ENCODE measurements at regions not wholly inside any gene's neighbourhood (a gene's known extent, or its start where the extent isn't known, plus 50 kb on each side); places are given as distances from the start of the nearest gene placed in this dataset.
A peak's percentile ranks its signal among the peaks of the same experiment; 100 is the strongest.
"Not testable (repeated sequence)": the region's sequence is repeated elsewhere in the genome, so short reads cannot be mapped to it uniquely, and the experiment has no call there.

GRCh38 chr4:159939681-159940080, 836.8 kb downstream of the RAPGEF2 start:
- not testable (repeated sequence) for H3K79me1 ChIP-seq (ENCODE audit: low read length); H2BK5ac ChIP-seq (ENCODE audit: low read depth, low read length, poor library complexity); H3K27me3 ChIP-seq (ENCODE audit: insufficient read depth, low read length); H3K4me2 ChIP-seq (ENCODE audit: low read length); DNase-seq; H4K91ac ChIP-seq (ENCODE audit: low read depth, low read length); H2AK5ac ChIP-seq (ENCODE audit: low read length); H3K18ac ChIP-seq (ENCODE audit: low read length); H3K14ac ChIP-seq (ENCODE audit: low read length); H4K12ac ChIP-seq (ENCODE audit: low read depth, low read length); H3K4me3 ChIP-seq (ENCODE audit: low read depth, low read length); H3K9me3 ChIP-seq (ENCODE audit: insufficient read depth, low read depth, low read length); H3K9ac ChIP-seq (ENCODE audit: low read length); H2BK12ac ChIP-seq (ENCODE audit: low read length); H3K4me1 ChIP-seq (ENCODE audit: control insufficient read depth in 1 of 2, insufficient read depth in 2 of 2, low read length in 2 of 2); H3K27ac ChIP-seq (ENCODE audit: low read depth, low read length); H3K36me3 ChIP-seq (ENCODE audit: control insufficient read depth in 1 of 2, insufficient read depth in 2 of 2, low read length in 2 of 2); H2BK120ac ChIP-seq (ENCODE audit: insufficient read depth, low read length, poor library complexity); H3K23ac ChIP-seq (ENCODE audit: low read length); H4K8ac ChIP-seq (ENCODE audit: low read depth, low read length); H2AFZ ChIP-seq (ENCODE audit: insufficient read depth, low read length, poor library complexity); H3K4ac ChIP-seq (ENCODE audit: low read depth, low read length); H3K79me2 ChIP-seq (ENCODE audit: control insufficient read depth, insufficient read depth, low read length, poor library complexity)
- no CpG with 5 or more reads among the region's 25 CpGs for WGBS (ENCODE audit: extremely low coverage, insufficient coverage, insufficient read length)

GRCh38 chr4:159941076-159941475, 838.2 kb downstream of the RAPGEF2 start:
- no peak overlapping the region for H4K91ac ChIP-seq (ENCODE audit: low read depth, low read length)
- H3K27me3 ChIP-seq (ENCODE audit: insufficient read depth, low read length) = no peaks in the 10 kb centered on the region
- no peak overlapping the region for H4K12ac ChIP-seq (ENCODE audit: low read depth, low read length)
- no peak overlapping the region for H3K23ac ChIP-seq (ENCODE audit: low read length)
- H3K9ac ChIP-seq (ENCODE audit: low read length) = no peak overlapping the region
- no peak overlapping the region for H3K14ac ChIP-seq (ENCODE audit: low read length)
- no peak overlapping the region for H3K18ac ChIP-seq (ENCODE audit: low read length)
- no peak for DNase-seq
- H3K4me3 ChIP-seq (ENCODE audit: low read depth, low read length) = no peak overlapping the region
- no peak overlapping the region for H3K27ac ChIP-seq (ENCODE audit: low read depth, low read length)
- no peaks in the 10 kb centered on the region for H3K79me1 ChIP-seq (ENCODE audit: low read length)
- H2BK12ac ChIP-seq (ENCODE audit: low read length) = no peak overlapping the region
- WGBS (ENCODE audit: extremely low coverage, insufficient coverage, insufficient read length) = no CpG with 5 or more reads among the region's 3 CpGs
- H2AFZ ChIP-seq (ENCODE audit: insufficient read depth, low read length, poor library complexity) = no peak overlapping the region
- no peaks in the 10 kb centered on the region for H3K36me3 ChIP-seq (ENCODE audit: control insufficient read depth in 1 of 2, insufficient read depth in 2 of 2, low read length in 2 of 2)
- H2BK120ac ChIP-seq (ENCODE audit: insufficient read depth, low read length, poor library complexity) = no peak overlapping the region
- H2AK5ac ChIP-seq (ENCODE audit: low read length) = no peak overlapping the region
- H3K79me2 ChIP-seq (ENCODE audit: control insufficient read depth, insufficient read depth, low read length, poor library complexity) = no peaks in the 10 kb centered on the region
- no peak overlapping the region for H3K4me2 ChIP-seq (ENCODE audit: low read length)
- no peak overlapping the region for H3K4ac ChIP-seq (ENCODE audit: low read depth, low read length)
- no peaks in the 10 kb centered on the region for H3K9me3 ChIP-seq (ENCODE audit: insufficient read depth, low read depth, low read length)
- no peak overlapping the region for H4K8ac ChIP-seq (ENCODE audit: low read depth, low read length)
- H3K4me1 ChIP-seq (ENCODE audit: control insufficient read depth in 1 of 2, insufficient read depth in 2 of 2, low read length in 2 of 2) = no peaks in the 10 kb centered on the region
- H2BK5ac ChIP-seq (ENCODE audit: low read depth, low read length, poor library complexity) = no peak overlapping the region

GRCh38 chr4:159944477-159944876, 841.6 kb downstream of the RAPGEF2 start:
- Histone ChIP-seq H4K91ac (ENCODE audit: low read depth, low read length) (no peak overlapping the region), H3K79me2 (ENCODE audit: control insufficient read depth, insufficient read depth, low read length, poor library complexity) (no peaks in the 10 kb centered on the region), H2AFZ (ENCODE audit: insufficient read depth, low read length, poor library complexity) (no peak overlapping the region), H4K8ac (ENCODE audit: low read depth, low read length) (no peak overlapping the region), H3K27ac (ENCODE audit: low read depth, low read length) (no peak overlapping the region), H3K4ac (ENCODE audit: low read depth, low read length) (no peak overlapping the region), H3K4me1 (ENCODE audit: control insufficient read depth in 1 of 2, insufficient read depth in 2 of 2, low read length in 2 of 2) (no peaks in the 10 kb centered on the region), H3K27me3 (ENCODE audit: insufficient read depth, low read length) (no peaks in the 10 kb centered on the region), H3K4me2 (ENCODE audit: low read length) (no peak overlapping the region), H3K4me3 (ENCODE audit: low read depth, low read length) (no peak overlapping the region), H2BK120ac (ENCODE audit: insufficient read depth, low read length, poor library complexity) (no peak overlapping the region), H3K9me3 (ENCODE audit: insufficient read depth, low read depth, low read length) (no peaks in the 10 kb centered on the region), H3K18ac (ENCODE audit: low read length) (no peak overlapping the region), H3K14ac (ENCODE audit: low read length) (no peak overlapping the region), H3K36me3 (ENCODE audit: control insufficient read depth in 1 of 2, insufficient read depth in 2 of 2, low read length in 2 of 2) (no peaks in the 10 kb centered on the region), H2AK5ac (ENCODE audit: low read length) (no peak overlapping the region), H3K23ac (ENCODE audit: low read length) (no peak overlapping the region), H3K9ac (ENCODE audit: low read length) (no peak overlapping the region), H2BK12ac (ENCODE audit: low read length) (no peak overlapping the region), H3K79me1 (ENCODE audit: low read length) (no peaks in the 10 kb centered on the region), H4K12ac (ENCODE audit: low read depth, low read length) (no peak overlapping the region), H2BK5ac (ENCODE audit: low read depth, low read length, poor library complexity) (no peak overlapping the region)
- DNase-seq = no peak
- no CpG with 5 or more reads among the region's 4 CpGs for WGBS (ENCODE audit: extremely low coverage, insufficient coverage, insufficient read length)

GRCh38 chr4:159946983-159947615, 844.2 kb downstream of the RAPGEF2 start:
- Histone ChIP-seq H3K27ac (ENCODE audit: low read depth, low read length) (no peak overlapping the region), H2AK5ac (ENCODE audit: low read length) (no peak overlapping the region), H3K79me1 (ENCODE audit: low read length) (no peaks in the 10 kb centered on the region), H4K12ac (ENCODE audit: low read depth, low read length) (no peak overlapping the region), H3K4me3 (ENCODE audit: low read depth, low read length) (no peak overlapping the region), H3K23ac (ENCODE audit: low read length) (no peak overlapping the region), H3K4me2 (ENCODE audit: low read length) (no peak overlapping the region), H4K91ac (ENCODE audit: low read depth, low read length) (no peak overlapping the region), H3K36me3 (ENCODE audit: control insufficient read depth in 1 of 2, insufficient read depth in 2 of 2, low read length in 2 of 2) (no peaks in the 10 kb centered on the region), H3K14ac (ENCODE audit: low read length) (no peak overlapping the region), H3K9ac (ENCODE audit: low read length) (no peak overlapping the region), H2BK12ac (ENCODE audit: low read length) (no peak overlapping the region), H4K8ac (ENCODE audit: low read depth, low read length) (no peak overlapping the region), H2BK120ac (ENCODE audit: insufficient read depth, low read length, poor library complexity) (no peak overlapping the region), H3K9me3 (ENCODE audit: insufficient read depth, low read depth, low read length) (no peaks in the 10 kb centered on the region), H3K79me2 (ENCODE audit: control insufficient read depth, insufficient read depth, low read length, poor library complexity) (no peaks in the 10 kb centered on the region), H3K4me1 (ENCODE audit: control insufficient read depth in 1 of 2, insufficient read depth in 2 of 2, low read length in 2 of 2) (no peaks in the 10 kb centered on the region), H3K4ac (ENCODE audit: low read depth, low read length) (no peak overlapping the region), H2BK5ac (ENCODE audit: low read depth, low read length, poor library complexity) (no peak overlapping the region), H3K18ac (ENCODE audit: low read length) (no peak overlapping the region), H2AFZ (ENCODE audit: insufficient read depth, low read length, poor library complexity) (no peak overlapping the region), H3K27me3 (ENCODE audit: insufficient read depth, low read length) (no peaks in the 10 kb centered on the region)
- WGBS (ENCODE audit: extremely low coverage, insufficient coverage, insufficient read length) = no CpG with 5 or more reads among the region's 4 CpGs
- peak; percentile 20 to 84 for DNase-seq
